Thyroid gland (tissue), 4 donors: ENCODE measurements at regions not wholly inside any gene's neighbourhood (a gene's known extent, or its start where the extent isn't known, plus 50 kb on each side); places are given as distances from the start of the nearest gene placed in this dataset.

Source experiments
- DNase-seq, 2 donors: peaks; one replicate each; pipeline ENCODE4 v3.0.0-alpha.2; 2019
- H3K27ac ChIP-seq, 3 donors: fragments of 200-600 bp; sonication (generic); 1 replicate in 2 of 3; 2 replicates in 1 of 3; pipeline ENCODE4 v1.5.1; 2016 to 2019; ENCODE audit warnings: mild to moderate bottlenecking in 1 of 3, moderate library complexity in 1 of 3
- H3K27me3 ChIP-seq: fragments of 200-600 bp; sonication (generic); one replicate; pipeline ENCODE4 v1.5.1; 2019
- H3K36me3 ChIP-seq, 2 donors: fragments of 200-600 bp; sonication (generic); one replicate each; pipeline ENCODE4 v1.5.1; 2016 to 2019
- H3K4me1 ChIP-seq, 2 donors: fragments of 200-600 bp; sonication (generic); one replicate each; pipeline ENCODE4 v1.5.1; 2017 to 2019
- H3K4me3 ChIP-seq, 3 donors: fragments of 200-600 bp; sonication (generic); replicated peaks in 1 of 3; 1 replicate in 2 of 3; 2 replicates in 1 of 3; pipeline ENCODE4 v1.5.1; 2016; ENCODE audit warnings: mild to moderate bottlenecking in 1 of 3
- H3K9me3 ChIP-seq: fragments of 200-600 bp; sonication (generic); one replicate; pipeline ENCODE4 v1.5.1; 2017
- POLR2A ChIP-seq, 2 donors: fragments of 450-650 bp; IDR thresholded peaks; one replicate each; pipeline ENCODE4 v1.6.1; 2017; ENCODE audit warnings: antibody characterized with exemption in 2 of 2, mild to moderate bottlenecking in 2 of 2, moderate library complexity in 1 of 2
- WGBS, 2 donors: methylation state at CpG; one replicate each; pipeline ENCODE4 v1.1.5; 2017; 5-methylcytosine and 5-hydroxymethylcytosine counted together
- intact Hi-C: fragments of 100-400 bp; cut with DNase I; formaldehyde crosslinking; loops from one replicate; pipeline ENCODE4 v1.15.1; 2023
- TF ChIP-seq, protein P1 (sequence below), 6 experiments: fragments of 200-600 bp in 3 of 6; fragments of 450-650 bp in 3 of 6; sonication (generic) in 3 of 6; IDR thresholded peaks; one replicate each; pipeline ENCODE4 v1.5.1; 2016 to 2019; ENCODE audit warnings: antibody characterized with exemption in 6 of 6, mild to moderate bottlenecking in 2 of 6, inconsistent platforms in 1 of 6, moderate library complexity in 1 of 6

DNA sequence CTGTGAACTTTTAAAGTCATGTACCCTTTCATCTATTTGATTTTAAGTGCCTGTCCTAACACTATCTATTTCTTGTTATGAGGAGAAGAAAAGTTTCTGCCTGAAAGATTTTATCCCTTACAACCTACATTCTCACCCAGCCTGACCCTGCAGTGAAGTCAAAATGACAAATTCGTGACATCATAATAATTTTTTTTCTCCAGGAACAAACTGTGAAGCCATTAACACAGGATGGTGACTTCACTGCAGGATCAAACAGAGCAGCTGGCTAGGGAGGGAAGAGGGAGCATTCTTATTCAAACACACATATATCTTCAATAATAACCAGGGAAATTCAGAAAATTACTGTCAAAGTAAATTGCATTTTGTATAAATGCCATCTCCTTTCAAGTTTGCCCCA, 147.8 kb upstream of the PRMT6 start:
- intact Hi-C loops, result no loop called here
- WGBS, 2 donors, result 53 to 70% methylated on average over 1 of the region's 1 CpG
- TF ChIP-seq, protein P1, sequence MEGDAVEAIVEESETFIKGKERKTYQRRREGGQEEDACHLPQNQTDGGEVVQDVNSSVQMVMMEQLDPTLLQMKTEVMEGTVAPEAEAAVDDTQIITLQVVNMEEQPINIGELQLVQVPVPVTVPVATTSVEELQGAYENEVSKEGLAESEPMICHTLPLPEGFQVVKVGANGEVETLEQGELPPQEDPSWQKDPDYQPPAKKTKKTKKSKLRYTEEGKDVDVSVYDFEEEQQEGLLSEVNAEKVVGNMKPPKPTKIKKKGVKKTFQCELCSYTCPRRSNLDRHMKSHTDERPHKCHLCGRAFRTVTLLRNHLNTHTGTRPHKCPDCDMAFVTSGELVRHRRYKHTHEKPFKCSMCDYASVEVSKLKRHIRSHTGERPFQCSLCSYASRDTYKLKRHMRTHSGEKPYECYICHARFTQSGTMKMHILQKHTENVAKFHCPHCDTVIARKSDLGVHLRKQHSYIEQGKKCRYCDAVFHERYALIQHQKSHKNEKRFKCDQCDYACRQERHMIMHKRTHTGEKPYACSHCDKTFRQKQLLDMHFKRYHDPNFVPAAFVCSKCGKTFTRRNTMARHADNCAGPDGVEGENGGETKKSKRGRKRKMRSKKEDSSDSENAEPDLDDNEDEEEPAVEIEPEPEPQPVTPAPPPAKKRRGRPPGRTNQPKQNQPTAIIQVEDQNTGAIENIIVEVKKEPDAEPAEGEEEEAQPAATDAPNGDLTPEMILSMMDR (IDR thresholded peaks at IDR 0.05), result no peak
- no peak for TF ChIP-seq POLR2A (IDR thresholded peaks at IDR 0.05)

GRCh38 chr1:106910798-106911197, 145.7 kb upstream of the PRMT6 start:
- no peaks in the 10 kb centered on the region for H3K36me3 ChIP-seq
- H3K27ac ChIP-seq, result no peak overlapping the region
- no peaks in the 10 kb centered on the region for H3K9me3 ChIP-seq
- intact Hi-C loops, result no loop called here
- H3K4me3 ChIP-seq, result no peak overlapping the region
- H3K27me3 ChIP-seq, result no peaks in the 10 kb centered on the region
- WGBS, 2 donors, result 76 to 80% methylated on average over 3 of the region's 3 CpGs
- no peak for DNase-seq
- H3K4me1 ChIP-seq, result no peaks in the 10 kb centered on the region
- TF ChIP-seq, protein P1 (IDR thresholded peaks at IDR 0.05), result no peak
- no peak for TF ChIP-seq POLR2A (IDR thresholded peaks at IDR 0.05)

More for the DNA sequence above, 147.8 kb upstream of the PRMT6 start:
- no peak for DNase-seq
- H3K4me1 ChIP-seq, result no peaks in the 10 kb centered on the region
- H3K27ac ChIP-seq, result no peak overlapping the region
- H3K27me3 ChIP-seq, result no peaks in the 10 kb centered on the region
- H3K4me3 ChIP-seq, result no peak overlapping the region
- no peaks in the 10 kb centered on the region for H3K36me3 ChIP-seq
- no peaks in the 10 kb centered on the region for H3K9me3 ChIP-seq

GRCh38 chr1:106912131-106912530, 144.3 kb upstream of the PRMT6 start:
- Histone ChIP-seq H3K27me3 (no peaks in the 10 kb centered on the region), H3K36me3 (no peaks in the 10 kb centered on the region), H3K4me1 (no peaks in the 10 kb centered on the region), H3K4me3 (no peak overlapping the region), H3K27ac (no peak overlapping the region), H3K9me3 (no peaks in the 10 kb centered on the region)
- no peak for DNase-seq
- TF ChIP-seq, protein P1 (IDR thresholded peaks at IDR 0.05), result no peak
- TF ChIP-seq POLR2A (IDR thresholded peaks at IDR 0.05), result no peak
- intact Hi-C loops, result no loop called here
- WGBS, 2 donors, result 77 to 86% methylated on average over 3 of the region's 3 CpGs

DNA sequence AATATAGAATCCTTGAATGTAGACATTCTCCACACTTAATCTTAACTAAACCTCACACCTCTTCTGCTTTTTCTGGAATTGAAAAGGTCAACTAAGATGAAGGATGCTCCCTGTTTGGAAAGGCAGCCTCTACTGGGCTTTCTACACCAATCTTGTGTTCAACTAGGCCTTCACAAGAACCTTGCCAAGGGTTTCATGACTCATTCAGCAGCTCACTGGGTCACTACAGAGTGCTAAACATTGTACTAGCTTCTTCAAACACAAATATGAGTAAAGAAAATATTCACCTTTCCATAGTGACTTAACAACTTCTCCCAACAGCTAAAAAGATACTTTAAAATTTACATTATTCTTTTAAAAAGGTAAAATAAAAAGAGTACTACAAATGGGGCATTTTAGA, 135.3 kb upstream of the PRMT6 start:
- intact Hi-C loops, result no loop called here

DNA sequence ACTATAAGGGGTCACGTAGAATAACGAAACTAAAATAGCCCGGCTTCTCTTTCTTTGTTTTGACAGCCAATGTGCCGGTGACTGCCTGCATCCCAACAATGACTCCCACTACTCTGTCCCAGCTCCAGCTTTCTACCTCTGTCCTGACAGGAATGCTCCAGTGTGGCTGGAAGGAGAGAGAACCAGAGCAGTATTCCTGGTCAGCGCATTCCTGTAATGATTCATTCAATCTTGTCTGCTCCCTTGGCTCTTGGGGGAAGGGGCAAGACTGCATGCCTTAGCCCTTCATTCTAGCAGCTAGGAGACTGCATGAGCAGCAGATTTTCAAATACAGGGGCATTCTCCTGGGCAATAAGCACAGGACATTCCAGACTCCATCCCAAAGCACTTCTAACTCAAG, 132.1 kb upstream of the PRMT6 start:
- WGBS, 2 donors, result 37 to 40% methylated on average over 5 of the region's 5 CpGs
- Histone ChIP-seq H3K4me1 (no peaks in the 10 kb centered on the region), H3K27ac (no peak overlapping the region), H3K9me3 (no peaks in the 10 kb centered on the region), H3K36me3 (no peaks in the 10 kb centered on the region), H3K4me3 (no peak overlapping the region), H3K27me3 (no peaks in the 10 kb centered on the region)
- no peak for TF ChIP-seq POLR2A (IDR thresholded peaks at IDR 0.05)
- TF ChIP-seq, protein P1 (IDR thresholded peaks at IDR 0.05), result no peak
- DNase-seq, result no peak
- intact Hi-C loops, result no loop called here

More for the DNA sequence above, 135.3 kb upstream of the PRMT6 start:
- no peak overlapping the region for H3K4me3 ChIP-seq
- no peak overlapping the region for H3K27ac ChIP-seq
- H3K27me3 ChIP-seq, result no peaks in the 10 kb centered on the region
- no peaks in the 10 kb centered on the region for H3K9me3 ChIP-seq
- no peaks in the 10 kb centered on the region for H3K36me3 ChIP-seq
- no peaks in the 10 kb centered on the region for H3K4me1 ChIP-seq
- DNase-seq, result no peak
- no peak for TF ChIP-seq POLR2A (IDR thresholded peaks at IDR 0.05)
- TF ChIP-seq, protein P1 (IDR thresholded peaks at IDR 0.05), result no peak
